GM18520 (cell line): ENCODE measurements at regions not wholly inside any gene's neighbourhood (a gene's known extent, or its start where the extent isn't known, plus 50 kb on each side); places are given as distances from the start of the nearest gene placed in this dataset.

ENCODE experiments used
- ATAC-seq: cut with Tn5 transposase; IDR thresholded peaks from one replicate; pipeline ENCODE4 v1.9.1; 2021; ENCODE audit not compliant: unreplicated experiment

DNA sequence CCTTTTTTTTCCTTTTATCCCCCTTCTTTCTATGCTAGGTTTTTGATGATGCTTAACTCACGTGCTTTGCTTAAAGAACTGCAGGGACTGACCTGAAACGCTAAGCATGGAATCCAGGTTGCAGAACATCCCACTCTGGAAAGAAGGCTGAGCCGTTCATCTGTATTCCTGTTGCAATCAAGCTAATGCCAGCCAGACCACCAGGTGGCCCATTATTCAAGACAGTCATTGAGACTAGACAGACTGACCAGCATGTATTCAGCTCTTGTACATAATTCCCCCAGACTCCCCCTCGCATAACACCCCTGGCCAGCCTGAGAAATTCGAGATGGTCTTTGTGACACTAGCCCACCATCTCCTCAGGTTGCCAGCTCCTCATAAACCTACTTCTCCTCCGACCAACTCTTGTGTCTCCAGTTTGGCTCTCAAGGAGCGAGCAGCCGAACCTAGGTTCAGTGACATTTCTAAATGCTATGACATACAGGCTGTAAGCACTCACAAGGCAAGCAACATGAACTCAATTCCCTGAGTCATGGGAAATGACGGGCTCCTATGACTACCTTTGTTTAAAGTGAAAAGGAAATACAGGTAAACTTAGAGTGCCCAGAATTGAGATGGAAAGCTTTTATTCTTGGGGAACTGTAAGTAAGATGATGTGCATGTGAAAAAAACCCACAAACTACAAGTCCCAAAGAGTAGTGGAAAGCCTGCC lies 309.3 kb upstream of the CDYL start:
- ATAC-seq = no peak

DNA sequence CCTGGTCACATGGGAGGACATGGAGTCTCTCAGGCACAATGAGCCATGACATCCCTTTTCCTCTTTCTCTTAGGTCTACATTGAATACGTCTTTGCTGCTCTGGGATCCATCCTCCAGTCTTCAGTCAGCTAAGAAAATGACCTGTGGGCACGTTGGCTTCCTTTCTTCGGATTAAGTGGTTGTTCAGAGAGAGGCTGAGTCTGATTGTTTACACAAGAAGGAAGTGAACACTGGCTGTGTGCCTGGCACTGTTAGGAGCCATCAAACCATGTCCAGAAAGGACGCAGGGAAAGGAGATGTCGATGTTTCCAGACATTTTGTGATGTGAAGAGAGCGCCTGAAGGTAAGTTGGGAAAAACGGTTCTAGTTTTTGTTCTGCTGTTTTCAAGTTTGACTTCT lies 309.9 kb upstream of the CDYL start:
- no peak for ATAC-seq

DNA sequence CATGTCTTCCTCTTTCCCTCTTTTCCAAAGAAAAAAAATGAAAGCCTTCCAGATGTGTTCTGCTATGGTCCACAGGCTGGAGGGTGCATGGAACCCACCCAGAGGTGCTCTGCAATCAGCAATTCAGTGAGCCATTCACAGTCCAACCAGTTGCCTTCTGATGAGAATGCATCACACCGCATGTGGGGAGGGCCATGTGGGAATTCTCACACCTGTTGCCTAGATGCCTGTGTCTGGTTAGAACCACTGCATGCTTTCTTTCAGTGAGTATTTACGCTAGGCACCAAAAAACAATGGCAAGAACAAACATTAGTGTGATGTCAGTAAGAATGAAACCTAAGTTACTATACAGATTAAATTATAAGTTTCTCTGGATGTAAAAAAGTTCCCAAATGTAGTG lies 311.6 kb upstream of the CDYL start:
- ATAC-seq = no peak

DNA sequence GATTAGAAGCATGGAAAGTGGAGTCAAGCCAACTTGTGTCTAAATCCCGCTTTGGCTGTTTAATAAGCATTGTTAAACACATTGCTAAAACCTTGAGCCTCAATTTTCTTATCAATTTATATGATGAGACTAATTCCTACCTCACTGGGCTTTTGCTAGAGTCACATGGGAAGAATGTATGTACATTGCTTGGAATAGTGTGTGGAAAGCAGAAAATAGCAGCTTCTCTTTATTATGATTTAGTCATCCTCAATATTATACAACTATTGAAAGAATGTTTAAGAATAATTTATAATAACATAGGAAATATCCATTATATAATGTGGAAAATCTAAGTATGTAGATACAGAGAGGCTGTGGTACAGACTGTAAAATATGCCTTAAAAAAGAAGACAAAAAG lies 313.0 kb upstream of the CDYL start:
- ATAC-seq = no peak

DNA sequence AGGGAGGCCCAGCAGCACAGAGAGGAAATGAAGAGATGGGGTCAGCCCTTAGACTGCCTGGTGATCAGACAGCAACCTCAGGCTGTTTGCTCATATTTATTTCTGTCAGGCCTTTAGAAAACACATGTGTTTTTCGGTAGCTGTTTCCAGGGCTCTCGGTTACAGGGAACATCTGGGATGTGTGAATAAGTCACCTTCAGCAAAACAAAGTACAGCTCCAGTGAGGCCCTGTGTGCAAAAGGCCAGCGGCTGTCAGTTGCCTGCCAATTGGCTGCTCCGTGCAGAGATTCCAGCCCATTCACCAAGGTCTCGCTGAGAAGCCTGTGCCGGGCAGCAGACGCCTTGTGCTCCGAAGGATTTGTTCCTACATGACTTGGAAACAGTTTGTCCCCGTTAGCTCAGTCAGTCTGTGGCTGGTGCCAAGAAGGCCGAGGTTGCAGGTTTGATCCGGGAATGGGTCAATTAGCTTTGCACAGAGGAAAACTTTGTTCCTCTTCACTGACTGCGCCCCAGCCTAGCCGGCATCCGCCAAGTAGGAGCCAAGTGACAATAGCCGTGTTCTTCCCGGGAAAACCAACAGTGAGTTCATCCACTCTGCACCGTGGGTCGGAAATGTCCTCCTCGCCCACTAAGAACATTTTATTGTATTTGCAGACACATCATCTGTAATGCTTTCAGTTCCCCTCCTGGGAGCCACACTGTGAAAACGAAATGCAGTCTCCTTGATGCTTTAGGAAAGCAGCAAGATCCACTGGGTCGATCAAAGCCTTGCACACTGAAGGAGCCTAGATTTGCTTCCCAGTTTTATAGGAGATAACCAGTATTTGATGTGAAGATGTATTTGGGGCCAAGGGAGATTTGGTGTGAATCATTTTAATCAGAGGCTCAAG lies 315.4 kb upstream of the CDYL start:
- ATAC-seq = no peak

DNA sequence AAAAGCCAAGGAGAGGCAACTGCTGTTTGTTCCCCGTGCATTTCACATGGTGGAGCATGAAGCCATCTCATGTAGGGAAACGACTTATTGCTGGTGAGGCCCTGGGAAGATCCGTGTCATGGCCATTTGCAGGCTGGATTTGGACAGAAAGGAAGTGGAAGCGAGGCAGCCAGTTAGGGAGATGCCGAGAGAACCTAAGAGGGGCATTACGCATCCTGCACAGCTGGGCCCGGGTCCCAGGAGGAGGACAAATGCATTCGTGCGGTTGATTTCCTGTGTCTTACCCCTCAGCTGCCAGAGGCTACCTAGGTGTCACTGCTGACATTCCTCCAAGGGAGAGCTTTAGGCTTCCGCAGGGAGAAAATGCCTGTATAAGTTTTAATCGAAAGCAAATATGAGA lies 316.2 kb upstream of the CDYL start:
- no peak for ATAC-seq

DNA sequence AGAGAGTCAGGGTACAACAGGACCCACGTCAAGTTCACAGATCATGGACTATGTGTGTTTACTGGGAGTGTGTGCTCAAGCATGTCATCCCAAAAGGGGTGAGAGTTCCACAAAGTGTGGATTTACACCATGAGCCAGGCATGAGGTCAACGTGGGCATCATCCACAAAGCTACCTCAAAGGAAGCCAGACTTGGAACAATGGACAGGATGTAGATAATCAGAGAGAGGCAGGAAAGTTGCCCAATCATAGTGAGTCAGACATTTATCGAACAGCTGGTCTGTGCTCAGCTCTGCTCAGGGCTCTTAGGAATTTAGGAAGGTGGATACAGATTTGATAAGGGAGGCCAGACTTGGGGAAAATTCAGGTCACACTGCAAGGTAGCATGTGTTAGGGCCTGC lies 317.2 kb upstream of the CDYL start:
- ATAC-seq = no peak

DNA sequence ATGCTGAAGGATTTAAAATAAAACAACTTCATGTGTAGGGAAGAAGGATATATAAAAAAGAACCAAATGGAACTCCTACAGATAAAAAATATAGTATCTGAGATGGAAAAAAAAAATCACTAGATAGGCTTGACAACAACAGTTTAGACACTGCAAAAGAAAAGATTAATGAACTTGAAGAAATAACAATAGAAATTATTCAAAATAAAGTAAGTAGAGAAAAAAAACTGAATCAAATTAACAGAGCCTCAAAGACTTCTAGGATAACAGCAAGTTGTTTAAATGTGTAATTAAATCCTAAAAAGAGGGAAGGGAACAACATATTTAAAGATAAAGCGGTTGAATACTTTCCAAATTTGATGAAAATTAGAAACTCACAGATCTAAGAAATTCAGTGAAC lies 316.3 kb upstream of the ECI2 start:
- no peak for ATAC-seq

DNA sequence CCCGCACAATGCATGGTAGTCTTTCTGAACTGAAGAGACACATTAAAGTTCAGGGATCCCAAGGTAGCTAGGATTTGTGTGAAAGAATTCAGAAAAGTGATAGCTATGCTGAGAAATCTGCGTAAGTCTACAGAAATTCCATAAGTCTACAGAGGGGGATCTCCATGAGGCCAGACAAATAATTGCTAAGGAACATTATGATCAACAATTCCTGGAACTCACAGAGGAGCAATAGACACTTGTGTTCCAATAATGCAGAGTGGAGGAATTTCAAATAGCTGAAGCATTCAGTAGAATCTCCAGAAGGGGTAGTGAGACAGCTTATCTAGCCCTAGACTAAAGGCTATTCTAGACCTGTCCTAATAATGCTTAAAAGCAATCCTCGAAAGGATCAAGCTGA lies 315.7 kb upstream of the ECI2 start:
- no peak for ATAC-seq

DNA sequence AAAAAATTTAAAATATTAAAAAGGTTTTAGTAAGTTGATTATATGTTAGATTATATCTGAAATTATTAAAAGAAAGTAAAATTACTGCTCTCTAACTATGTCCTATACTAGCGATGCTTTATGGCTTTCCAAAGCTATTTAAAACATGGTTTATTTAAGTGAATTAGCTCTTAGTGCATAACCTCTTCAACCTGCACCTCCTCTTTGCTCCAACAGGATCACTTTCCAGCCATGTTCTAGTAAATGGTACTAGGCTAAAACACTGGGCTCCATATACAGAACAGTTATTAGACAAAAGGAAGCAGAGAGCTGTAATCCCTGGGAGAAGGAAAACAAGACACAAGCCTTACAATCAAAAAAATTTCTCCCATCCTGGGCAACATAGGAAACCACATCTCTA lies 314.9 kb upstream of the ECI2 start:
- ATAC-seq = no peak

DNA sequence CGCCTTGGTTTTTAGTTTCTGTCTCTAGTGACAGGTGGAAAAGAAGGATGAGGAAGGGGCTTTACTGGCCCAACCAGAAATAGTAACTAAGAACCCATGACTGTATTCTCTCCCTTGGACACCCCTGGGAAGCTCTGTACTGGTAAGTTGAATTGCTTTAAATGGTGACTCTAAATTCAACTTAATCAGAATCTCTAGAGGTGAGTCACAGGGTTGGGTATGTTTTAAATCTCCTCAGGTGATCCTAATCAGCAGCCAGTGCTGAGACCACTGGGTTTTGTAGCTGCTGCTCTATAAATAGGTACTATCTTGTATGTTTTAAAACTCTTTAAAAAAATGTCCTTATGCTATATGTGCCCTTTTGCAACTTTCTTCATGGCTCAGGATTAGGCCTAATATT lies 314.0 kb upstream of the ECI2 start:
- ATAC-seq = no peak

DNA sequence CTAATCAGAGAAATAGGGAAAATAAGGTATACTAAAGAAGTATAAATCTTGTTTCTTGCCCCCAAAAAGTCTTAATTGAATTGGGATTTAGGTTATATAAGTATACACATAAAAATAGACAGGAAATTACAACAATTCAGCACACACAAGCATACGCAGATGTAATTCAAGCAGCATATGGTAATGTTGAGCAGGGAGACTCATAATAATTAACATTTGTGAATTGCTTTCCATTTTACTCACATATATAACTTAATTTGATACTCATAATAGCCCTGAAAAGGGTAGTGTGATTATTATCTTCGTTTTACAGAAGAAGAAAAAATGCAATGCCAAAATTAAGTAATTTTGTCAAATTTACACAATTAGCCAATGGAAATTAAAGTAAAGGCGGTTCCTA lies 313.5 kb upstream of the ECI2 start:
- no peak for ATAC-seq

DNA sequence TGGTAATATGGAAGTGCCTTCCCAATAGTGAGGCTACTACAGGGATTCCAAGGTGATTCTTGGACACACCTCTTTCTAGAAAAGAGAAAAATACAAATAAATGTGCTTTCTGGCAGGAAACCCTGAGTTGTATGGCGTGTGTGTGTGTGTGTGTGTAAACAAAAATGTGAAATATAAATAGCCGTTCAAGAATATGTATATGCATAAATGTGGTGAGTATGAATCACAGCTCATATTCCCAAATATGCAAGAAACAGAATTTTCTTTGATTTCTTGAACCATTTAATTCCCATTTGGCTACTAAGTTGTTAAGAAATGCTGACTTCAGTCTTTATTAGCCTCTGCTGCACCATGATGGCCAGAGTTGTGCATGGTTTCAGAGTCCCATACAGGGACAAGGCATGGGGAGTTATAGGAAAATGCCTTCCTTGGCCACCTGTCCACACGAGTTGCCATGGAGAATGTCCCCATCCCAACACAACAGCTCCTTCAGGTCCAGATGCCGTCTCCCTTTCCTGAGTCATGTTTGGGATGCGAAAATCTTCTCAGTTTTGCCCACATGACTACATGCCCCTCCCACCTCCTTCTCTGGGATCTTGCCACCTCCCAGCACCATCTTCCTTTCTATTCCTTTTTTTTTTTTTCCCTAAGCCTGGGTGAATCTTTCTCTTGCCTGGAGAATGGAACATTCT lies 312.4 kb upstream of the ECI2 start:
- ATAC-seq = no peak

DNA sequence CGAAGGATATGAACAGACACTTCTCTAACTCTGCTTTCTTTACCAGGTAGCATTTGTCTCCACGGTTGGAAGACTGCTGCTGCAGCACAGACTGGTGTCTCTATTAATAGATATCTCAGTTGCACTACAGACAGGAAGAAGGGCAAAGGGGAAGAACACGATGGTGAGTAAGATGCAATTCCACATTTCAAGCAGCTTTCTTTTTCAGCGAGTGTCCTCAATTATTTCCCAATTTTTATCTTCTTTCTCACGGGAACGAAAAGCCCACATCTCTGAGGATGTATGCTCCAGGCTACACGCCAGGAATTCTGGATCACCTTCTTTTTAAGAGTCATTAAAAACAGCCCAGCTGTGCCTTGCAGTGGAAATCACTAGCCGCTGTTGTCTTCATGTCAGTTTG lies 311.6 kb upstream of the ECI2 start:
- no peak for ATAC-seq

DNA sequence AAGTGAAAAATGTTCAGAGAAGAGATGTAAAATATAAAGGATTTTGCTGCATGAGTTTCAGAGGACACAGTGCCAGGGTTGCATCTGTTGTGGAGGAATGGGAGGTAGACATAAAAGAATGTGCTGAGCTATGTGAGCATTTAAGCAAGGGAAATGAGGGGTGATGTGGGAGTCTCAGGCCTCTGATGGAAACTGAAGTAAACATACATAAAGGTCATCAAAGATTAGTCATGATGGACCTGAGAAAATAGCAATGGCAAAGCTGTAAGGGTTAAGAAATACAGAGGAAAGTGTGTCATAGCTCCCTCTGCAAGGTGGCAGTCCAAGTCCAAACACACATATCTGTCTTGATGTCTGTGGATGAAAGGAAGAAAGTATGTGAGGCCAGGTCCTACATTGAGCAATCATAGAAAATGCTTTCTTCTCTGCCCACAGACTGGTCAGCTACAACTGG lies 306.6 kb upstream of the ECI2 start:
- no peak for ATAC-seq

DNA sequence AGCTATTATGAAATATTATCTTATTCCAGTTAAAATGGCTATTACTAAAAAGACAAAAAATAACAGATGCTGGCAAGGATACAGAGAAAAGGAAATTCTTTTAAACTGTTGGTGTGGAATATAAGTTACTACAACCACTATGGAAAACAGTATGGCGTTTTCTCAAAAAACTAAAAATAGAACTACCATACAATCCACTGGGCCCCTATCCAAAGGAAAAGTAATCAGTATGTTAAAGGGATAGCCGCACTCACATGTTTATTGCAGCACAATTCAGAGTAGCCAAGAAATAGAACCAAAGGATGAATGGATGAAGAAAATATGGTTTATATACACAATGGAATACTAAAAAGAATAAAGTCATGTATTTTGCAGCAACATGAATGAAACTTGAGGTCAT lies 303.8 kb upstream of the ECI2 start:
- ATAC-seq = no peak

DNA sequence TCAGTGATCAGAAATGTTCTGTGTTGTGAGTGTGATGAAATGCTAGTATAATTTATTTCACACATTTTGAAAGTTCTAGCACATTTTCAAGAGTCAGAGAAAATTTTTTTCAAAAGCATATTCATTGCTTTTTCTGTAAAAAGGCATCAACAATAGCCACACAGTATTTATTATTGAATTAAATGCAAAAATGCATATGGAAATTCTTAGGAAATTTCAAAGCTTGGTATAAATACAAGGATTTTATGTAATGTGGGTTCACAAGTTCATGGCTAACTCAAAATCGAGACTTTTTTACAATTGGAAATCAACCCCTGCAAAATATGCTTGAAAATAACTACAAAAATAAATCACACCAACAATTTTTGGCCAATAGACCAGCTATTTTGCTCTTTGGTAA lies 302.0 kb upstream of the ECI2 start:
- no peak for ATAC-seq

DNA sequence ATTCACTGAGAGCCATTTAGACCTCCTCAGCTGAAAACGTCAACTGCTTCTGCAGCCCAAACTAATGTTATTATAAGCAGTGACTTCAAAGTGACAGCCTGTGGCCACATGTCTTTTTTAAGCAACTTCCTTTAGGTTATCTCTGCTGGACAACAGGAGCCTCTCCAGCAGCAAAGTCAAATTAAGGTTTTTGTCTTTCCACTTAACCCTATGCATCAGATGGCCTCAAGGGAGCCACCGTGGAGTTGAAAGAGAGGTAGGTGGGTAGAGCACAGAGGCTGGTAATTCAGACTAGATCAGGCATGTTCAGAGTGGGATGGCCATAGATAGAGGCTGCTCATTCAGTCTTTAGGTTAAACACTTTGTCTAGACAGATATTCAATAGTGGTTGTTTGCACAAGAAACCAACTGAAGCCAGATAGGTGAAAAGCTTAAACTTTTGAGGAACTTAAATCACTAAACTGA lies 300.6 kb upstream of the ECI2 start:
- no peak for ATAC-seq

DNA sequence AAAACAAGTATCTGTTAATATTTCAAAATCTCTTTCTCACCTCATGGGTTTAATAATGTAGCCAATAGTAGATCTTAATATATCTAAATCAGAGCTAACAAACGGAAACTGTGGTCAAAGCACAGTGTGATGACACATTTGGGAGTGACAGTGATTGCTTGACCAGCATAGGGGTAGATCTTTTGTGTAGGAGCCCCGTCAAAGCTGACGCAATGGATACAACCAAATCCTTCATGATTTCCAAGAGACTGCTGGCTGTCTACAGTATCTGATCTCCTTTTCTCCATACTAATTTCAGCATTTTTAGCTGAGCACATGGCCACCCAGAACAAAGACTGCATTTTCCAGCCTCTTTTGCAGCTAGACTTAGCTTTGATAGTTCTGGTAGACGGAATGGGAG lies 299.3 kb upstream of the ECI2 start:
- ATAC-seq = no peak

DNA sequence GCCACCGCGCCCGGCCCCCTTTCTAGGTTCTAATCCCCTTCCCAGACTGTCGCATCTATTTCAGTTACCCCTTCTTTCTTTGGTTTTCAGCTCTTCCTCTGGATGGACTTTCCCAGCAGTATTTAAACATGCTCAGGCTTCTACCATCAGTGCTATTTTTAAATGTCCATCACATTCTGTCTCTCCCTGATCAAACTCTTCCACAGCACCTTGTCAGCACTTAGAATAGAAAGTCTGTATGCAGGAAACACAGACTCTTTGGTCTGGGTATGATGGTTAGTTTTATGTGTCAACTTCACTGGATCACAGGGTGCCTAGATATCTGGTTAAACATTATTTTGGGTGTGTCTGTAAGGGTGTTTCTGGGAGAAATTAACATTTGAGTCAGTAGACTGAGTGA lies 297.8 kb upstream of the ECI2 start:
- ATAC-seq = no peak

DNA sequence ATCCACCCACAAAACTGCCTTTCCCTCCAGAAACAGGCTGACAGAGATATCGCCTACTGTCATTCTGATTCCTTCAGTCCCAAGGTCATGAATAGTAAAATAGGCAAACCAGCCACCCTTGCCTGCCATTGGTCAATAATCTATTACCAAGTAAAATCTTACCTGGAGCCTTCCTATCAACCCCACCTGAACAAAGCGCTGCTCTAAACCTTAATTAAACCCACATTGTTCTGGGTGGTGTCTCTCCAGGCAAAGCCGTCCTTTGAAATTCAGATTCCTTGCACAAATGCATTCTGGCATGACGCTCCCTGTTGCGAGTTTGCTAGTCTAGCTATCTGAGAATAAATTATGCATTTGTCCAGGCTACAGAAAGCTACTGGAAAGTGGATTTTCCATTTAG lies 291.6 kb upstream of the ECI2 start:
- no peak for ATAC-seq

DNA sequence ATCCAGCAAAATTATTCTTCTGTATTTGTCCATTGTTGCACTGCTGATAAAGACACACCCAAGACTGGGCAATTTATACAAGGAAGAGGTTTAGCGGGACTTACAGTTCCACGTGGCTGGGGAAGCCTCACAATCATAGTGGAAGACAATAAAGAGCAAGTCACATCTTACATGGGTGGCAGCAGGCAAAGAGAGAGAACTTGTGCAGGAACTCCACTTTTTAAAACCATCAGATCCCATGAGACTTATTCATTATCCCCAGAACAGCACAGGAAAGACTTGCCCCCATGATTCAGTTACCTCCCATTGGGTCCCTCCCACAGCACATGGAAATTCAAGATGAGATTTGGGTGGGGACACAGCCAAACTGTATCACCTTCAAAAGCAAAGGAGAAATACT lies 286.5 kb upstream of the ECI2 start:
- ATAC-seq = no peak
